T-cell (primary cell): ENCODE measurements at regions not wholly inside any gene's neighbourhood (a gene's known extent, or its start where the extent isn't known, plus 50 kb on each side); places are given as distances from the start of the nearest gene placed in this dataset.

ENCODE experiments used
- ATAC-seq, 4 experiments: fragments of 200-7000 bp in 3 of 4; fragments of 150-1000 bp in 1 of 4; cut with Tn5 transposase; replicated peaks in 1 of 4; 1 replicate in 3 of 4; 2 replicates in 1 of 4; pipeline ENCODE4 v1.10.0; 2021; ENCODE audit warnings: moderate library complexity in 3 of 4, mild to moderate bottlenecking in 2 of 4, moderate number of reproducible peaks in 1 of 4
- CTCF ChIA-PET, 2 donors: fragments of 300-600 bp; sonication (Branson Sonifier 250); formaldehyde crosslinking; loops; one replicate each; lab custom pipeline; 2022; ENCODE audit warnings: antibody characterized with exemption in 2 of 2; lab: Charles Lee
- POLR2A ChIA-PET, 2 donors: fragments of 300-600 bp; sonication (Branson Sonifier 250); formaldehyde crosslinking; loops; one replicate each; lab custom pipeline; 2022; ENCODE audit warnings: antibody characterized with exemption in 2 of 2; lab: Charles Lee
- DNase-seq, 35 experiments: peaks; one replicate each; pipeline versions ENCODE4 v3.0.0 to v3.0.0-alpha.2; 2013 to 2023
- H3K27ac ChIP-seq: one replicate; pipeline ENCODE4 v1.5.1; 2013; ENCODE audit warnings: low read length
- H3K27me3 ChIP-seq, 2 experiments: replicated peaks in 1 of 2; 1 replicate in 1 of 2; 2 replicates in 1 of 2; pipeline versions ENCODE4 v1.6.1 to v1.7.0; 2013; ENCODE audit warnings: low read length in 1 of 2, mixed read lengths in 1 of 2; ENCODE audit not compliant: control insufficient read depth in 2 of 2, insufficient read depth in 2 of 2; ENCODE audit errors: extremely low read depth in 1 of 2
- H3K36me3 ChIP-seq, 2 donors: 1 replicate in 1 of 2; 2 replicates in 1 of 2; pipeline versions ENCODE4 v1.6.1 to v1.7.0; 2013; ENCODE audit warnings: low read length in 1 of 2; ENCODE audit not compliant: control insufficient read depth in 2 of 2, insufficient read depth in 1 of 2; ENCODE audit errors: extremely low read depth in 1 of 2
- H3K4me1 ChIP-seq, 2 experiments: 1 replicate in 1 of 2; 2 replicates in 1 of 2; pipeline versions ENCODE4 v1.6.1 to v1.7.0; 2013; ENCODE audit warnings: low read length in 2 of 2, mixed read lengths in 1 of 2; ENCODE audit not compliant: insufficient read depth in 2 of 2, control insufficient read depth in 1 of 2; ENCODE audit errors: extremely low read depth in 1 of 2
- H3K4me3 ChIP-seq, 2 donors: 1 replicate in 1 of 2; 2 replicates in 1 of 2; pipeline versions ENCODE4 v1.5.1 to v1.7.0; 2013; ENCODE audit warnings: mild to moderate bottlenecking in 2 of 2, low read length in 1 of 2, moderate library complexity in 1 of 2; ENCODE audit not compliant: control insufficient read depth in 1 of 2; ENCODE audit errors: extremely low read depth in 1 of 2
- H3K9me3 ChIP-seq: 2 replicates; pipeline ENCODE4 v1.7.0; 2013
- H3K27ac Mint-ChIP-seq, 2 donors: one replicate each; pipeline ENCODE4 v1.8.0; 2020 to 2021; ENCODE audit warnings: mild to moderate bottlenecking in 2 of 2, mixed read lengths in 2 of 2
- H3K27me3 Mint-ChIP-seq, 2 donors: one replicate each; pipeline ENCODE4 v1.8.0; 2021 to 2022; ENCODE audit warnings: mixed read lengths in 2 of 2
- H3K36me3 Mint-ChIP-seq: one replicate; pipeline ENCODE4 v1.8.0; 2021; ENCODE audit warnings: mixed read lengths
- H3K4me1 Mint-ChIP-seq, 3 donors: one replicate each; pipeline ENCODE4 v1.8.0; 2020 to 2022; ENCODE audit warnings: mixed read lengths in 3 of 3, mild to moderate bottlenecking in 1 of 3
- H3K4me3 Mint-ChIP-seq, 3 donors: one replicate each; pipeline ENCODE4 v1.8.0; 2020 to 2022; ENCODE audit warnings: mild to moderate bottlenecking in 3 of 3, mixed read lengths in 3 of 3, moderate library complexity in 3 of 3
- H3K9me3 Mint-ChIP-seq, 3 donors: one replicate each; pipeline ENCODE4 v1.8.0; 2020 to 2022; ENCODE audit warnings: mixed read lengths in 3 of 3
- WGBS: methylation state at CpG from one replicate; pipeline ENCODE4 v1.1.5; 2013; ENCODE audit warnings: missing lambda C conversion rate; ENCODE audit not compliant: insufficient coverage; 5-methylcytosine and 5-hydroxymethylcytosine counted together

GRCh38 chr21:31471865-31472264 is 127.8 kb upstream of the TIAM1 start:
- POLR2A ChIA-PET: no interaction called here

GRCh38 chr21:31470896-31471694 is 127.0 kb upstream of the TIAM1 start:
- Mint-ChIP-seq H3K36me3 (no peaks in the 10 kb centered on the region), H3K27ac (no peak overlapping the region), H3K4me3 (no peak overlapping the region), H3K27me3 (no peaks in the 10 kb centered on the region), H3K9me3 (peaks cover 0 to 2% (median 0%) of the 10 kb centered on the region in 3 donors), H3K4me1 (peaks cover 0 to 5% (median 0%) of the 10 kb centered on the region in 3 donors)
- Histone ChIP-seq H3K4me1 (no peaks in the 10 kb centered on the region), H3K27ac (no peak overlapping the region), H3K27me3 (no peaks in the 10 kb centered on the region), H3K36me3 (no peaks in the 10 kb centered on the region), H3K9me3 (no peaks in the 10 kb centered on the region), H3K4me3 (no peak overlapping the region)
- ATAC-seq (no peak), DNase-seq (no peak)
- WGBS: 88% methylated on average over 4 of the region's 19 CpGs
- ChIA-PET POLR2A (no interaction called here), CTCF (no interaction called here)

More at GRCh38 chr21:31471865-31472264, 127.8 kb upstream of the TIAM1 start:
- Mint-ChIP-seq H3K4me3 (no peak overlapping the region), H3K27me3 (no peaks in the 10 kb centered on the region), H3K36me3 (no peaks in the 10 kb centered on the region), H3K9me3 (peaks cover 0 to 2% (median 0%) of the 10 kb centered on the region in 3 donors), H3K27ac (no peak overlapping the region), H3K4me1 (peaks cover 0 to 5% (median 0%) of the 10 kb centered on the region in 3 donors)
- H3K4me1 ChIP-seq: no peaks in the 10 kb centered on the region
- ATAC-seq (no peak), DNase-seq (no peak)
- H3K9me3 ChIP-seq: no peaks in the 10 kb centered on the region
- CTCF ChIA-PET: no interaction called here
- no peak overlapping the region for H3K4me3 ChIP-seq
- no peak overlapping the region for H3K27ac ChIP-seq
- no peaks in the 10 kb centered on the region for H3K27me3 ChIP-seq
- H3K36me3 ChIP-seq: no peaks in the 10 kb centered on the region
- WGBS: no CpG with 5 or more reads among the region's 4 CpGs

GRCh38 chr21:31460980-31461379 is 116.9 kb upstream of the TIAM1 start:
- ATAC-seq: peak in 3 of 4 experiments; percentile 61 to 100 (median 65)
- Histone ChIP-seq H3K36me3 (no peaks in the 10 kb centered on the region), H3K4me1 (peaks cover 7 to 9% of the 10 kb centered on the region in 2 experiments), H3K27me3 (no peaks in the 10 kb centered on the region), H3K9me3 (no peaks in the 10 kb centered on the region), H3K4me3 (no peak overlapping the region), H3K27ac (no peak overlapping the region)
- no peak overlapping the region for H3K27ac Mint-ChIP-seq
- H3K27me3 Mint-ChIP-seq: no peaks in the 10 kb centered on the region
- H3K4me3 Mint-ChIP-seq: peak overlapping the region in 2 of 3 donors; percentile 13 to 56
- ChIA-PET POLR2A (no interaction called here), CTCF (no interaction called here)
- peak in 5 of 35 experiments; percentile 3 to 50 (median 7) for DNase-seq
- H3K36me3 Mint-ChIP-seq: no peaks in the 10 kb centered on the region
- peaks cover 7 to 12% (median 11%) of the 10 kb centered on the region in 3 donors for H3K4me1 Mint-ChIP-seq
- H3K9me3 Mint-ChIP-seq: no peaks in the 10 kb centered on the region
- WGBS: 61% methylated on average over 8 of the region's 10 CpGs

- no peaks in the 10 kb centered on the region for H3K36me3 Mint-ChIP-seq
- H3K4me3 ChIP-seq: no peak overlapping the region
- H3K9me3 ChIP-seq: no peaks in the 10 kb centered on the region
- WGBS: 100% methylated on average over 1 of the region's 3 CpGs
- peaks cover 7 to 9% of the 10 kb centered on the region in 2 experiments for H3K4me1 ChIP-seq
- H3K9me3 Mint-ChIP-seq: no peaks in the 10 kb centered on the region
- ChIA-PET CTCF (no interaction called here), POLR2A (no interaction called here)
- DNase-seq (no peak), ATAC-seq (no peak)
- H3K27me3 ChIP-seq: no peaks in the 10 kb centered on the region
- no peaks in the 10 kb centered on the region for H3K27me3 Mint-ChIP-seq
- H3K4me1 Mint-ChIP-seq: peaks cover 7 to 12% (median 11%) of the 10 kb centered on the region in 3 donors
- H3K27ac Mint-ChIP-seq: no peak overlapping the region
- H3K36me3 ChIP-seq: no peaks in the 10 kb centered on the region
- no peak overlapping the region for H3K27ac ChIP-seq
- H3K4me3 Mint-ChIP-seq: no peak overlapping the region
Observed at GRCh38 chr21:31459457-31459856, 115.4 kb upstream of the TIAM1 start.

GRCh38 chr21:31457675-31458074 is 113.6 kb upstream of the TIAM1 start:
- Histone ChIP-seq H3K4me3 (no peak overlapping the region), H3K4me1 (peaks cover 7 to 9% of the 10 kb centered on the region in 2 experiments), H3K9me3 (no peaks in the 10 kb centered on the region), H3K36me3 (no peaks in the 10 kb centered on the region), H3K27me3 (no peaks in the 10 kb centered on the region), H3K27ac (no peak overlapping the region)
- Mint-ChIP-seq H3K4me3 (no peak overlapping the region), H3K4me1 (peaks cover 7 to 17% (median 11%) of the 10 kb centered on the region in 3 donors), H3K9me3 (peaks cover 0 to 3% (median 0%) of the 10 kb centered on the region in 3 donors), H3K27me3 (no peaks in the 10 kb centered on the region), H3K36me3 (no peaks in the 10 kb centered on the region), H3K27ac (no peak overlapping the region)
- WGBS: no CpG with 5 or more reads among the region's 1 CpG
- no peak for ATAC-seq
- CTCF ChIA-PET: no interaction called here
- POLR2A ChIA-PET: no interaction called here
- no peak for DNase-seq

- H3K27ac ChIP-seq: no peak overlapping the region
- H3K9me3 Mint-ChIP-seq: peaks cover 0 to 4% (median 0%) of the 10 kb centered on the region in 3 donors
- no peaks in the 10 kb centered on the region for H3K36me3 ChIP-seq
- no peaks in the 10 kb centered on the region for H3K36me3 Mint-ChIP-seq
- H3K4me3 Mint-ChIP-seq: no peak overlapping the region
- ChIA-PET POLR2A (interaction anchor here in 1 of 2 donors (1.1 kb wide), 1 partner anchor 9 kb away, joined by 6 read pairs; no protein-coding TSS in a partner anchor), CTCF (no interaction called here)
- H3K4me1 Mint-ChIP-seq: peaks cover 7 to 20% (median 11%) of the 10 kb centered on the region in 3 donors
- H3K27me3 ChIP-seq: no peaks in the 10 kb centered on the region
- DNase-seq (no peak), ATAC-seq (no peak)
- peaks cover 5 to 7% of the 10 kb centered on the region in 2 experiments for H3K4me1 ChIP-seq
- no peak overlapping the region for H3K27ac Mint-ChIP-seq
- no peaks in the 10 kb centered on the region for H3K9me3 ChIP-seq
- no peaks in the 10 kb centered on the region for H3K27me3 Mint-ChIP-seq
- H3K4me3 ChIP-seq: no peak overlapping the region
- WGBS: 82% methylated on average over 2 of the region's 6 CpGs
Observed at GRCh38 chr21:31456201-31456600, 112.1 kb upstream of the TIAM1 start.
